Osteoblast (primary cell): ENCODE measurements at regions not wholly inside any gene's neighbourhood (a gene's known extent, or its start where the extent isn't known, plus 50 kb on each side); places are given as distances from the start of the nearest gene placed in this dataset.

Experiments used
- DNase-seq: peaks from one replicate; pipeline ENCODE4 v3.0.0; 2011; ENCODE audit warnings: low spot score, mixed read lengths; ENCODE audit not compliant: insufficient read length; ENCODE audit errors: missing footprints
- H2AFZ ChIP-seq: 2 replicates; pipeline ENCODE4 v1.6.0; 2011; ENCODE audit warnings: mild to moderate bottlenecking, low read length
- H3K27ac ChIP-seq: 2 replicates; pipeline ENCODE4 v1.5.1; 2011; ENCODE audit warnings: mild to moderate bottlenecking, low read depth, low read length, moderate library complexity
- H3K27me3 ChIP-seq: 2 replicates; pipeline ENCODE4 v1.6.0; 2012; ENCODE audit warnings: mild to moderate bottlenecking, control low read depth, inconsistent platforms, low read length, moderate library complexity; ENCODE audit not compliant: insufficient read depth
- H3K36me3 ChIP-seq: 2 replicates; pipeline ENCODE4 v1.5.1; 2011; ENCODE audit warnings: mild to moderate bottlenecking, low read length, control low read depth, moderate library complexity; ENCODE audit not compliant: insufficient read depth
- H3K4me1 ChIP-seq: 2 replicates; pipeline ENCODE4 v1.5.1; 2011; ENCODE audit warnings: mild to moderate bottlenecking, low read length, control low read depth, moderate library complexity; ENCODE audit not compliant: insufficient read depth
- H3K4me2 ChIP-seq: 2 replicates; pipeline ENCODE4 v1.6.0; 2011; ENCODE audit warnings: mild to moderate bottlenecking, low read length; ENCODE audit not compliant: insufficient read depth
- H3K4me3 ChIP-seq: fragments of 200-600 bp; sonication (generic); 3 replicates; pipeline ENCODE4 v1.5.1; 2012; ENCODE audit warnings: mild to moderate bottlenecking, low read length, inconsistent platforms; ENCODE audit not compliant: insufficient read depth
- H3K79me2 ChIP-seq: 2 replicates; pipeline ENCODE4 v1.6.0; 2012; ENCODE audit warnings: mild to moderate bottlenecking, low read length, control low read depth, inconsistent platforms; ENCODE audit not compliant: insufficient read depth
- H3K9me3 ChIP-seq: 2 replicates; pipeline ENCODE4 v1.5.1; 2011; ENCODE audit warnings: low read depth, low read length, control low read depth
- H4K20me1 ChIP-seq: 2 replicates; pipeline ENCODE4 v1.6.0; 2012; ENCODE audit warnings: mild to moderate bottlenecking, low read length, control low read depth; ENCODE audit not compliant: insufficient read depth
- TF ChIP-seq, protein P1 (sequence below): IDR thresholded peaks from 2 replicates; pipeline ENCODE4 v1.5.1; 2011; ENCODE audit warnings: mild to moderate bottlenecking, low read depth, low read length, moderate library complexity; ENCODE audit errors: extremely low read depth

DNA sequence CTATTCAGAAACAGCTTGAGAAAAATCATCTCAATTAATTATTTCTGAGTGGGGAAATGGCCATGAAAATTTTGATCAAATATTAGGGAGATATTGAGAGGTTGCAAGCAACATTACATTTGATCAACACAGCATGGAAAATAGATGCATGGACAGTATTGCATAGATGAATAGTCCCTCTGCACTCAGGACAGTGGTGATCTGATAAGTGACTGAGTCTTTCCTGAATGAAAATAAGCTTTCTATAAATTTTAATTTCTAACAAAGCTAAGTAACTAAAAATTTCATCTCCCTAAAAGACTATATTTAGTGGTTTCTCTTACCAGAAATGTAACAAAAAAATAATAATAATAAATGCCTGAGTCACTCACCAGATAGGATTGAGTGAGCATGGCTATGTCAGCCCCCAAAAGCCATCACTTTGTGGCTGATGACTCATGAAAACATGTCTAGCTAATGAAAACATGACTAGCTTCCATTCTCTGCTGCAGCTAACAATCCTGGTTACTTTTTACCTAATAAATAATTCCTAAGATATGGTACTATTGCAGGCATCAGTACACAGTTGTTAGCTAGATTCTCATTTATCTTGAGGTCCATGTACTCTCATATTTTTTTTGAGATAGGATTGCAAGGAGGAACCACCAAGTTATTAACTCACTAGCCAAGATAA lies 1294.8 kb upstream of the ACO1 start:
- Histone ChIP-seq H3K9me3 (no peaks in the 10 kb centered on the region), H4K20me1 (no peaks in the 10 kb centered on the region), H3K36me3 (no peaks in the 10 kb centered on the region), H3K4me3 (no peak overlapping the region), H3K27me3 (no peaks in the 10 kb centered on the region), H2AFZ (no peak overlapping the region), H3K27ac (no peak overlapping the region), H3K4me2 (no peak overlapping the region), H3K79me2 (no peaks in the 10 kb centered on the region), H3K4me1 (no peaks in the 10 kb centered on the region)
- no peak for DNase-seq
- TF ChIP-seq, protein P1, sequence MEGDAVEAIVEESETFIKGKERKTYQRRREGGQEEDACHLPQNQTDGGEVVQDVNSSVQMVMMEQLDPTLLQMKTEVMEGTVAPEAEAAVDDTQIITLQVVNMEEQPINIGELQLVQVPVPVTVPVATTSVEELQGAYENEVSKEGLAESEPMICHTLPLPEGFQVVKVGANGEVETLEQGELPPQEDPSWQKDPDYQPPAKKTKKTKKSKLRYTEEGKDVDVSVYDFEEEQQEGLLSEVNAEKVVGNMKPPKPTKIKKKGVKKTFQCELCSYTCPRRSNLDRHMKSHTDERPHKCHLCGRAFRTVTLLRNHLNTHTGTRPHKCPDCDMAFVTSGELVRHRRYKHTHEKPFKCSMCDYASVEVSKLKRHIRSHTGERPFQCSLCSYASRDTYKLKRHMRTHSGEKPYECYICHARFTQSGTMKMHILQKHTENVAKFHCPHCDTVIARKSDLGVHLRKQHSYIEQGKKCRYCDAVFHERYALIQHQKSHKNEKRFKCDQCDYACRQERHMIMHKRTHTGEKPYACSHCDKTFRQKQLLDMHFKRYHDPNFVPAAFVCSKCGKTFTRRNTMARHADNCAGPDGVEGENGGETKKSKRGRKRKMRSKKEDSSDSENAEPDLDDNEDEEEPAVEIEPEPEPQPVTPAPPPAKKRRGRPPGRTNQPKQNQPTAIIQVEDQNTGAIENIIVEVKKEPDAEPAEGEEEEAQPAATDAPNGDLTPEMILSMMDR = no peak

DNA sequence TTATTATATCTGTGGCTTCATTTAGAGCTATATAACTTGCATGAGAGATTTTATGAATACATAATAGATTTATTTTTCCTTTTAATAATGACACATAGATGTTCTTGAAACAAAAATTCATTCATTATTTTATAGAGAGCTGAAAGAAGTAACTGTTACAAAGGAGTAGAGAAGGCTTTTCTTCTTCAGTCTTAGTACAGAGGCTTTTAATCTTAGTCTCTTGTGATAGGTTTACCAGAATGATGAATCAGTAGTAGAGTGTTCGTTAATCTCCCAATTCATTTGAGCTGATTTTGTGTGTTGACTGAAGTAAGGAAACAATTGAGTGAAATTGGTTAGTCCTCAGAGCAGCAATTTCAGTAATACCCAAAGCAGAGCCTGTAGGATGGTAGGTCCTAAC lies 1284.1 kb upstream of the ACO1 start:
- H3K79me2 ChIP-seq = no peaks in the 10 kb centered on the region
- no peak overlapping the region for H3K27ac ChIP-seq
- no peaks in the 10 kb centered on the region for H4K20me1 ChIP-seq
- no peak overlapping the region for H2AFZ ChIP-seq
- H3K4me2 ChIP-seq = no peak overlapping the region
- no peaks in the 10 kb centered on the region for H3K36me3 ChIP-seq
- no peak overlapping the region for H3K4me3 ChIP-seq
- TF ChIP-seq, protein P1 = no peak
- H3K27me3 ChIP-seq = no peaks in the 10 kb centered on the region
- H3K9me3 ChIP-seq = no peaks in the 10 kb centered on the region
- no peak for DNase-seq
- no peaks in the 10 kb centered on the region for H3K4me1 ChIP-seq

DNA sequence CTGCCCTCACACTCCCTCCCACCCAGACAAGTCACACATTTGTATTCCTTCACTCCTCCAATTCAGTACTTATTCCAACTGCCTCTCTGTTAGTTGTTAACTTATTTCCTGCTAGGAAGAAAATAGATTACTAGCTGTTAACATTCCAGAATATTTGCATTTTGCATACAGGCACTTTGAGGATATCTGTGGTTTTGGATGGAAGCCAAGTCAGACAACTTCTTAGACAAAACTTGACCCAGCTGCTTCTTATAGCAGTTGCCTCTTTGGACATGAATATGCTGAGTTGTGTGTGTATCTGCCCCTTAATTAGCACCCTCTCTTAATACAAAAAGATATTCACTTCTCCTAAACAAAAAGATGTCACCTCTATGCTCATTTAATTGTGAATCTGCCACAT lies 1280.6 kb upstream of the ACO1 start:
- Histone ChIP-seq H3K9me3 (no peaks in the 10 kb centered on the region), H3K79me2 (no peaks in the 10 kb centered on the region), H3K27ac (no peak overlapping the region), H4K20me1 (no peaks in the 10 kb centered on the region), H3K4me2 (no peak overlapping the region), H2AFZ (no peak overlapping the region), H3K4me3 (no peak overlapping the region), H3K27me3 (no peaks in the 10 kb centered on the region), H3K36me3 (no peaks in the 10 kb centered on the region), H3K4me1 (no peaks in the 10 kb centered on the region)
- TF ChIP-seq, protein P1 = no peak
- no peak for DNase-seq

DNA sequence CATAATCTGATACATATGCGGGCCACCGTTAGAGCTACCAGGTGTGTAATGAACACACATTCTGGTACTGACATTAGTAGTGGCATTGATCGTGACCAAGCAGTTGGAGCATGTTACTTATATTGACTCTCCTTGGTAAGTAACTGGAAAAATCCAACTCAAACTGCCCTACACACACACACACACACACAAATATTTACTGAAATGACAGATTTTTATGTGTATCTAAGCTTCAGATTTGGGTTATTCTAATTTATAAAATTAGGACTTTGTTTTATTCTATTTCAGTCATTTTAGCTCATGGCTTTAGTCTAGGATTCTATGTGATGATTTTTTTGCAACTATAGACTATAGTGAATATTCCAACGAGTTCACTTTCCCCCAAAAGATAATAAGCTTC lies 1280.2 kb upstream of the ACO1 start:
- Histone ChIP-seq H3K4me2 (no peak overlapping the region), H3K79me2 (no peaks in the 10 kb centered on the region), H3K36me3 (no peaks in the 10 kb centered on the region), H3K27me3 (no peaks in the 10 kb centered on the region), H3K27ac (no peak overlapping the region), H3K4me1 (no peaks in the 10 kb centered on the region), H3K4me3 (no peak overlapping the region), H2AFZ (no peak overlapping the region), H4K20me1 (no peaks in the 10 kb centered on the region), H3K9me3 (no peaks in the 10 kb centered on the region)
- TF ChIP-seq, protein P1 = no peak
- no peak for DNase-seq
